ENCODE measurements at regions not wholly inside any gene's neighbourhood (a gene's known extent, or its start where the extent isn't known, plus 50 kb on each side); places are given as distances from the start of the nearest gene placed in this dataset.
"Not testable (repeated sequence)": the region's sequence is repeated elsewhere in the genome, so short reads cannot be mapped to it uniquely, and the experiment has no call there.

GRCh38 chr5:90325093-90325492 is 84.5 kb downstream of the CETN3 start:
- Histone ChIP-seq H3K27me3 (ENCODE audit: low read length) (no peaks in the 10 kb centered on the region), H3K9ac (ENCODE audit: low read length) (no peak overlapping the region), H3K36me3 (ENCODE audit: low read length) (no peaks in the 10 kb centered on the region), H3K9me3 (ENCODE audit: insufficient read depth, low read length) (no peaks in the 10 kb centered on the region), H2AFZ (ENCODE audit: low read depth, low read length, severe bottlenecking) (no peak overlapping the region), H4K20me1 (ENCODE audit: low read depth, low read length) (no peaks in the 10 kb centered on the region), H3K4me2 (ENCODE audit: low read depth, low read length, poor library complexity, severe bottlenecking) (no peak overlapping the region), H3K4me3 (ENCODE audit: insufficient read depth, low read length, poor library complexity, severe bottlenecking) (no peak overlapping the region), H3K9me2 (replicated peaks; ENCODE audit: insufficient read depth, low read length) (no peaks in the 10 kb centered on the region), H3F3A (ENCODE audit: insufficient read depth) (no peaks in the 10 kb centered on the region), H3K79me2 (ENCODE audit: insufficient read depth, low read length) (no peaks in the 10 kb centered on the region), H3K27ac (ENCODE audit: low read depth, low read length) (no peak overlapping the region)
- TF ChIP-seq, protein P1, sequence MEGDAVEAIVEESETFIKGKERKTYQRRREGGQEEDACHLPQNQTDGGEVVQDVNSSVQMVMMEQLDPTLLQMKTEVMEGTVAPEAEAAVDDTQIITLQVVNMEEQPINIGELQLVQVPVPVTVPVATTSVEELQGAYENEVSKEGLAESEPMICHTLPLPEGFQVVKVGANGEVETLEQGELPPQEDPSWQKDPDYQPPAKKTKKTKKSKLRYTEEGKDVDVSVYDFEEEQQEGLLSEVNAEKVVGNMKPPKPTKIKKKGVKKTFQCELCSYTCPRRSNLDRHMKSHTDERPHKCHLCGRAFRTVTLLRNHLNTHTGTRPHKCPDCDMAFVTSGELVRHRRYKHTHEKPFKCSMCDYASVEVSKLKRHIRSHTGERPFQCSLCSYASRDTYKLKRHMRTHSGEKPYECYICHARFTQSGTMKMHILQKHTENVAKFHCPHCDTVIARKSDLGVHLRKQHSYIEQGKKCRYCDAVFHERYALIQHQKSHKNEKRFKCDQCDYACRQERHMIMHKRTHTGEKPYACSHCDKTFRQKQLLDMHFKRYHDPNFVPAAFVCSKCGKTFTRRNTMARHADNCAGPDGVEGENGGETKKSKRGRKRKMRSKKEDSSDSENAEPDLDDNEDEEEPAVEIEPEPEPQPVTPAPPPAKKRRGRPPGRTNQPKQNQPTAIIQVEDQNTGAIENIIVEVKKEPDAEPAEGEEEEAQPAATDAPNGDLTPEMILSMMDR (IDR thresholded peaks at IDR 0.05; ENCODE audit: insufficient read depth, low read length, poor library complexity, severe bottlenecking): no peak
- TF ChIP-seq EZH2phosphoT487 (conservative IDR thresholded peaks at IDR 0.05; ENCODE audit: low read length): no peak

DNA sequence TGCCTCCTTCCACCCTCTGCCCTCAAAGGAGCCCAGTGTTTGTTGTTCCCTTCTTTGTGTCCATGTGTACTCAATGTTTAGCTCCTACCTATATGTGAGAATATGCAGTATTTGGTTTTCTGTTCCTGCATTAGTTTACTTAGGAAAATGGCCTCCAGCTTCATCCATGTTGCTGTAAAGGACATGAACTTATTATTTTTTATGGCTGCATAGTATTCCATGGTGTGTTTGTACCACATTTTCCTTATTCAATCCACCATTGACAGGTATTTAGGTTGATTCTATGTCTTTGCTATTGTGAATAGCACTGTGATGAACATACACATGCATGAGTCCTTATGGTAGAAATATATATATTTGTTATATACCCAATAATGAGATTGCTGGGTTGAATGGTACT is 89.2 kb downstream of the CETN3 start:
- not testable (repeated sequence) for H3K4me2 ChIP-seq (ENCODE audit: low read depth, low read length, poor library complexity, severe bottlenecking); H3K9me2 ChIP-seq (replicated peaks; ENCODE audit: insufficient read depth, low read length); H3K9me3 ChIP-seq (ENCODE audit: insufficient read depth, low read length); H3K27ac ChIP-seq (ENCODE audit: low read depth, low read length); H3F3A ChIP-seq (ENCODE audit: insufficient read depth); H4K20me1 ChIP-seq (ENCODE audit: low read depth, low read length); H3K36me3 ChIP-seq (ENCODE audit: low read length); H2AFZ ChIP-seq (ENCODE audit: low read depth, low read length, severe bottlenecking); H3K79me2 ChIP-seq (ENCODE audit: insufficient read depth, low read length); H3K27me3 ChIP-seq (ENCODE audit: low read length); H3K4me3 ChIP-seq (ENCODE audit: insufficient read depth, low read length, poor library complexity, severe bottlenecking); H3K9ac ChIP-seq (ENCODE audit: low read length)

DNA sequence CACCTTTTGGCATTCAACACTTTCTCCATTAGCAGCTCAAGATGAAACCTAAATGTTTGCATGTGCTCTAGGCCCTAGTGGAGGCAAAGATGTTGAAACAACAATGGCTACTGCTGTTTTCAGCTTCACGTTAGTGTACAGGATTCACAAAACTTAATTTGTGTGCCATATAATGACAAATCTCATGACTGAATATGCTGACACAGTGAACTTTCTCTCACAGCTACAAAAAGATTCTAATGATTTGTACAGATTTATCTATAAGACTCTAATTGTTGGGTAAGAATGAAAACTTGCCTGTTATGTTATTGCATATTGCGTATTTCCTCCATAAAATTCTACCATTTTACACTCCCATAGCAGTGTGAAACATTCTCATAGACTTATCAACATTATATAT is 97.5 kb downstream of the CETN3 start:
- TF ChIP-seq, protein P1 (IDR thresholded peaks at IDR 0.05; ENCODE audit: insufficient read depth, low read length, poor library complexity, severe bottlenecking): no peak
- TF ChIP-seq EZH2phosphoT487 (conservative IDR thresholded peaks at IDR 0.05; ENCODE audit: low read length): no peak
- no peak overlapping the region for H3K9ac ChIP-seq (ENCODE audit: low read length)
- no peaks in the 10 kb centered on the region for H3K9me2 ChIP-seq (replicated peaks; ENCODE audit: insufficient read depth, low read length)
- H3K36me3 ChIP-seq (ENCODE audit: low read length): no peaks in the 10 kb centered on the region
- H3K27ac ChIP-seq (ENCODE audit: low read depth, low read length): no peak overlapping the region
- H4K20me1 ChIP-seq (ENCODE audit: low read depth, low read length): no peaks in the 10 kb centered on the region
- no peaks in the 10 kb centered on the region for H3K9me3 ChIP-seq (ENCODE audit: insufficient read depth, low read length)
- H3K4me3 ChIP-seq (ENCODE audit: insufficient read depth, low read length, poor library complexity, severe bottlenecking): no peak overlapping the region
- no peaks in the 10 kb centered on the region for H3K27me3 ChIP-seq (ENCODE audit: low read length)
- H2AFZ ChIP-seq (ENCODE audit: low read depth, low read length, severe bottlenecking): no peak overlapping the region
- H3K79me2 ChIP-seq (ENCODE audit: insufficient read depth, low read length): no peaks in the 10 kb centered on the region
- H3K4me2 ChIP-seq (ENCODE audit: low read depth, low read length, poor library complexity, severe bottlenecking): no peak overlapping the region
- no peaks in the 10 kb centered on the region for H3F3A ChIP-seq (ENCODE audit: insufficient read depth)

- TF ChIP-seq, protein P1 (IDR thresholded peaks at IDR 0.05; ENCODE audit: insufficient read depth, low read length, poor library complexity, severe bottlenecking): no peak
- no peak for TF ChIP-seq EZH2phosphoT487 (conservative IDR thresholded peaks at IDR 0.05; ENCODE audit: low read length)
- H2AFZ ChIP-seq (ENCODE audit: low read depth, low read length, severe bottlenecking): no peak overlapping the region
Observed at GRCh38 chr5:90311401-90311800, 98.2 kb downstream of the CETN3 start.

More at GRCh38 chr5:90311401-90311800, 98.2 kb downstream of the CETN3 start:
- Histone ChIP-seq H3K4me3 (ENCODE audit: insufficient read depth, low read length, poor library complexity, severe bottlenecking) (no peak overlapping the region), H3K4me2 (ENCODE audit: low read depth, low read length, poor library complexity, severe bottlenecking) (no peak overlapping the region), H3K27me3 (ENCODE audit: low read length) (no peaks in the 10 kb centered on the region), H3F3A (ENCODE audit: insufficient read depth) (no peaks in the 10 kb centered on the region), H4K20me1 (ENCODE audit: low read depth, low read length) (no peaks in the 10 kb centered on the region), H3K9me3 (ENCODE audit: insufficient read depth, low read length) (no peaks in the 10 kb centered on the region), H3K9ac (ENCODE audit: low read length) (no peak overlapping the region), H3K27ac (ENCODE audit: low read depth, low read length) (no peak overlapping the region), H3K9me2 (replicated peaks; ENCODE audit: insufficient read depth, low read length) (no peaks in the 10 kb centered on the region), H3K36me3 (ENCODE audit: low read length) (no peaks in the 10 kb centered on the region), H3K79me2 (ENCODE audit: insufficient read depth, low read length) (no peaks in the 10 kb centered on the region)

Measured in SU-DHL-6 (cell line).